GM15510 (cell line): ENCODE measurements at regions not wholly inside any gene's neighbourhood (a gene's known extent, or its start where the extent isn't known, plus 50 kb on each side); places are given as distances from the start of the nearest gene placed in this dataset.

Source experiments
- POLR2A ChIP-seq: IDR thresholded peaks from 3 replicates; pipeline ENCODE4 v1.6.1; 2011; ENCODE audit warnings: borderline replicate concordance; ENCODE audit not compliant: insufficient read length; ENCODE audit errors: extremely low read depth

DNA sequence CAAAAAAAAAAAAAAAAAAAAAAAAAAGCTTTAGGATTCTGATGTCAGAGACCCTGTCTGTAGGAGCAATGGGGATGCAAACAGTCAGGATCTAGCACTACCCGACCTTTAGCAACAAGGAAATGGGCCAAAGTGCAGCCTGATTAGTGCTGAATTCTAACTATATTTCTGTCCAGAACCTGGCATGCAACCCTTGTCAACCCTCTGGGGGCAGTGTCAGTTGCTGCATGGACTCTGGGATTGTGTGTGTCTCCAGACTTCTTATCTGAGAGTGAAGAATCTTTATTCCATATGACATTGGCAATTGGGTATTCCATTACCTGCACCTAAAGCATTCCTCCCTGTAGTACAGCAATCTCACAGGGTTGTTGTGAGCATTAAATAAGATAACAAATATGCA is 120.3 kb upstream of the CRHR1 start:
- no peak for TF ChIP-seq POLR2A

DNA sequence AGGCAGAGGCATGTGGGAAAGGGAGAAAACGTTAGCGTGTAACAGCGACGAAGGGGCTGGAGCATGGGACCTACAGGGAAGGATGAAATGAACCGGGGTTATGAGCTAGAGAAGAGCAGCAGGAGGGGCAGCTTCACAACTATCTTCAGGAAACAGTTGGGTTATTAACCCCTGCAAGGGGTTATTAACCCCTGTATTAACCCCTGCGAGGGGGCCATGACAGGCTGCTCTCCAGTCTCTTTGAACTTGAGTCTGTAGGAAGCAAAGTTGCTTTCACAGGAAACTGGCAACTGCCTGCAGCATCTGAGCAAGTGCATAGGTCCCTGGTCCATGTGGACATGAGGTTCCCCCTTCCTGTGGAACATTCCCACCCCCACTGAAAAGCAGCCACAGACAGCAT is 119.2 kb upstream of the CRHR1 start:
- no peak for TF ChIP-seq POLR2A

DNA sequence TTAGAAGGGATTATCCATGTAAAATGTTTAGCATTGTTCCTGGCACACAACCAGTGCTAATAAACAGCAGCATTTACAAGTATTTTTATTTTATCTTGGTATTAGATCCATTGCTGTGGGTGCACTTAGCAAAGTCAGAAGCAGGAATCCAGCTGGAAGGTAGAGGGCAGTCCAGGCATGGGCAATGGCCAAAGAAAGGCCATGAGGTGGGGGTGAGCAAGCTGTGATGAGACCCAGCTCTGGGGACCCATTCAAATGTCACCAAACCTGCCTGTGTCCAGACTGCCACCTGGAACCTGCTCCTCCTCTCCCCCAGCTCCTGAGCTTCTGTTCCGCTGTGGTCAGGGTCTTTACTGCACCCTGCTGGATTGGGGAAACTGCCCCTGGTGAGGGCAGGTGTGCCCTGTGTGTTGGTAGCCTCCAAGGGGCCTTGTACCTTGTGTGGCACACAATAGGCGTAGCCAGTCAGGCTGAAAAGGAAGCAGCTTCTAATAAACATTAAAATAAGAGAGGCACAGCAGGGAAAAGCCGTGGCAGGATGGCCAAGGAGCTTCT is 118.0 kb upstream of the CRHR1 start:
- TF ChIP-seq POLR2A: no peak

DNA sequence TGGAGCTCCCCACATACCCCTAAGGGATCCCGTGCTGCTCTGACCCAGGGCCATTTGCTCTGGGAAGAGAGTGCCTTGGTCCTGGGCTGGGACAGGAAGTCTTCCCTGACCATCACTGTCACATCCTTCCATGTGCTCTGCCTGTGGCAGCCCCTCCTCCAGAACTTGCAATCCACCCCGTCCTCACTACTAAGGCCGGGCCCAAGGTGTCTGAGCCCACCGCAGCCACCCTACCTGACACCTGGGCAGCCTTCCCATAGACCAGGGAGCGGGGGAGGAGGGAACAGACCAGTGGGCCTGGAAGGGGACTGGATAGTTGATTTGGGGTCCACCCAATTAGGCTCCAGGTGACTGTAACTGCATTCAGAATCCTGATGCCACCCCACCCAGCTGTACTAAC is 117.5 kb upstream of the CRHR1 start:
- TF ChIP-seq POLR2A: no peak

DNA sequence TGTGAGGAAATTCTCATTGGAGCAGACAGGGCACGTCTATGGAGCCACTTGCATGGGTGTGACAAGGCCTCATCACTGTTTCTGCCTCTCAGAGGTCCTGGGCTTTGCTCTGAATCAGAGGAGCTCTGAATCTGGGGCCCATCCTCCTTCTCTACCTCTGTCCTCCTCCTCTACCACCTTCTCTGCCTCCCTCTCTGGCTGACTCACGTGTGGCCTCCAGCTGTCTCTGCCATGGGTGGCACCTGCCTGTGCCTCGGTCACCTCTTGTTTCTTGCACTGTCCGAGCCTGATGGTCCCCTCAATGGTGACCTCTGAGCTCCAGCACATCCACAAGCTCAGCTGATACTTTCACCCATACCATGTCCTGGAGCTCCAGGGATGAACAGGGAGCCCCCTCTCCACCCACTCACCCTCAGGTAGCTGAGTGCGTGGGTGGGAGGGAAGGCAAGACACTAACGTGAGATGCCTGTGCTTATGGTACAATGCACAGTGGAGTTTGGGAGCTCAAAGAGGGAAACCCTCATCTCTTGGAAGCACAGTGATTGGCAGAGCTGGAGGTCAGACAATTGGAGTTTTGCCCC is 116.4 kb upstream of the CRHR1 start:
- TF ChIP-seq POLR2A: no peak

DNA sequence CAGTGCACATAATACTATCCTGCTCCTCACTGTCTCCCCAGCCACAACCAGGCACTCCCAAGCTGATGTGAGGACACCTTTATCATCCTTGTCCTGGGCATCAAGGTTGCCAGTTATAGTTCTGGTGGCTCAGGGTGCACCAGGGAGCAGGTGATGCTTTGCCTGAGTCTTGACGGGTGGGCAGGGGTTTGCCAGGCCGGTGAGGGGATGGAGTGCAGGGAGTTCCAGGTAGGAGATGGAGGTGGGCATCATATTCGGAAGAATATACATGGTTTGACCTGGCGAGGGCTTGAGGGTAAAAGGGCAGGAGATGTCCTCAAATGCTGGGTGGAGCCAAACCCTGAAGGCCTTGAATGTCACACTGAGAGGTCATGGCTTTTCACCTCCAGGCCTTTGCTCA is 115.8 kb upstream of the CRHR1 start:
- TF ChIP-seq POLR2A: no peak

DNA sequence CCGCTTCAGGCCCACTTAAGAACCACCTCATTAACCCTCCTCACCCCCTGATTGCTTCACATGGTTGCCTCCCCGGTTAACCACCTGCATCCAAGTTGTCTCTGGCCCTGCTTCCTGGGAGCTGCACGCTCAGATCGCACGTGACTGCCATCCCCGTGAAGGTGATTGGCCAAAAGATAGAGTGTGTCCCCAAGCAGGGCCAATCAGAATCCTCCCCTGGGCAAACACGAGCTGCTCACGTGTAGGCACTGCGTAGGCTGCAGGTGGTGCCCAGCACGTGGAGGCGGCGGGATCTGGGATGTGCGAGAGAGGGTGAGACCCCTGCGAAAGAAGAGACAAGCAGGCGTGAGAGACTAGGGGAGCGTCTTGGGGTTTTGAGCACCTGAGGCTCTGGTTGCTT is 111.8 kb upstream of the CRHR1 start:
- no peak for TF ChIP-seq POLR2A

DNA sequence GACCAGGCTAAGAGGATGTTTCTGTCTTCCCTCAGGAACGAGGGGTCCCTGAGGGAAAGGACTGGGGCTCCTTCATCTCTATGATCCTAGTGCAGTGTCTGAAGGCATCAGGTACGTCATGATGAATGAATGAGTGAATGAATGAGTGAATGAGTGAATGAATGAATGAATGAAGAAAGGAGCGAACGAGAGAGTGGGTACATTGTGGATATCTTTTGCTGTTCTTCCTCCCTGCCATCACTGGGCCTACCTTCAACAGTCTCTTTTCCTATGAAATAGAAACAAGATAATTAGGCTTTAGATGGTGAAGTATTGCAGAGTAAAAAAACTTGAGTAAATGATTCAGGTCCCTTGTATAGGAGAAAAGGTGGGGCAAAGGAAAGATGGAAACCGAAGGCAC is 111.3 kb upstream of the CRHR1 start:
- no peak for TF ChIP-seq POLR2A

DNA sequence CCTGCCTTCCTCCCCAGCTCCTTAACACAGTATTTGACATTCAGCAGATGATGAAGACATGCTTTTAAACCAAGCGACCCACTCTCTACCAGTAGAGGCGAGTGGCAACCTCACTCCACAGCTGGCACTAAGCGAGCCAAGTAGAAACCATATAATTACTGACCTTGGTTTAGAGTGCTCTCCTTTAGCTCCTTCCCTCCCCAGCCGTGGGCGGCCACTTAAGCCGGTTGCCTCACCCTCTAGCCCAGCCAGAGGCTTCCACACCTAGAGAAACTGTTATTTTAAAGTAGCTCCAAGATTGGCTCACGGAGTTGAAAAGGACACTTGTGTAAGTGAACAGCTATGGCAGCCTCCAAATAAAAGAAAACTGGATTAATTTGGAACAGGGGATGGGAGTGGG is 109.1 kb upstream of the CRHR1 start:
- no peak for TF ChIP-seq POLR2A

DNA sequence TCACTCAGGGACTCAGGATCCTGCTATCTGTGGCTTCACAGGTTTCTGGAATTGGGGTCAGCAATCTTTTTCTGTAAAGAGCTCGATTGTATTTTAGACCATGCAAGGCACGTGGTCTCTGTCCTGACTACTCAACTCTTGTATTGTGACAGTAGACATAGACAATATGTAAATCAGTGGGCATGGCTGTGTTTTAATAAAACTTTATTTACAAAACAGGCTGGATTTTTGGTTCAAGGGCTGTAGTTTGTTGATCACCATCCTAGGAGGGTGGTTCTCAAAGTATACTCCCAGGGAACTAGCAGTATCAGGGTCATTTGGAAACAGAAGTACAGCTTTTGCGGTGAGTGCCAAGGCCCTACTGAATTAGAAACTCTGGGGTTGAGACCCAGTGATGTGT is 108.2 kb upstream of the CRHR1 start:
- no peak for TF ChIP-seq POLR2A

DNA sequence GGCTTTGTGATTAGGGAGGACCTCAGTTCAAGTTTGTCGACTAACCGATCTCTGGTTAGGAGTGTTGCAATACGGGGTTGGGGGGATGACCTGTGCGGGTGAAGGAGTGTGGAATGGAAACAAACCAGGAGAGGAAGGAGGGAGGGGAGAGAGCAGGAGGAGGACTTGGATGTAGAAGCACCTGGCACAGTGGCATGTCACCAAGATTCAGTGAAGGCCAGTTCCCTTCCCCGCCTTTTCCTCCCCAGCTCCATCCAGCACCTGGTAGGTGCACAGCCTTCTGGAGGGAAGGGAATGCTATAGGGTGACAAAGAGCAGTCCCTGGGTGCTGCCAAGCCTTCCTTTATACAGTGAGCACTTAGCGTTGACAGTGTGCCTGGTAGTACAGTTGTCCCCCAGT is 107.4 kb upstream of the CRHR1 start:
- no peak for TF ChIP-seq POLR2A

DNA sequence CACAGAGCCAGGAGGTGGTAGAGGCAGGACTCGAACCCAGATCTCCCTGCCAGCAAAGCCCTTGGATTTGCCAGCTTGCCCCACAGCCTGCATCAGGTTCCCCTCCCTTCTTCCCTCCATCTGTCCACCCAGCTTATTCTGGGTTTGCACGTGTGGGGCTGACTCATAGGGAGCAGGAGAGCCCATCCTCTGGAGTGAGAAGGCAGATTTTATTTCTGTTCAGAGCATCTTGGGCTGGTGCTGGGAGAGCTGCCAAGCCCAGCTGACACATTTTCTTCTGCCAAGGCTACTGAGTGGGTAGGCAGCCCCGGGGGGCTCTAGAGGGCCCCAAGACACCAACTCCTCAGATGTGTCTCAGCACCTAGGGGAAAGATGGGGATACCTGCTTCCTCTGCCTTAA is 106.3 kb upstream of the CRHR1 start:
- no peak for TF ChIP-seq POLR2A

DNA sequence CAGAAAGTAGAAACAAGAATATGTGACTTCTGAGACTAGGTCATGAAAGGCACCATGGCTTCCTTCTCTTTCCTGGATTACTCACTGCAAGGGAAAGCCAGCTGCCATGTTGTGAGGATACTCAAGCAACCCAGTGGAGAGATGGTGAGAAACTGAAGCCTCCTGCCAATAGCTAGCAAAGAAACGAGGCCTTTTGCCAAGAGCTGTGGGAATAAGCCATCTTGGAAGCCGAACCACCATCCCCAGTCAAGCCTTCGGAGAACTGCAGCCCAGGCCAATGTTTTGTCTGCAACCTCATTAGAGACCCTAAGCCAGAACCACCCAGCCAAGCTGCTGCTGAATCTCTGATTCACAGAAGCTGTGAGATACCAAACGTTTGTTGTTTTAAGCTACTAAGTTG is 104.7 kb upstream of the CRHR1 start:
- TF ChIP-seq POLR2A: no peak

DNA sequence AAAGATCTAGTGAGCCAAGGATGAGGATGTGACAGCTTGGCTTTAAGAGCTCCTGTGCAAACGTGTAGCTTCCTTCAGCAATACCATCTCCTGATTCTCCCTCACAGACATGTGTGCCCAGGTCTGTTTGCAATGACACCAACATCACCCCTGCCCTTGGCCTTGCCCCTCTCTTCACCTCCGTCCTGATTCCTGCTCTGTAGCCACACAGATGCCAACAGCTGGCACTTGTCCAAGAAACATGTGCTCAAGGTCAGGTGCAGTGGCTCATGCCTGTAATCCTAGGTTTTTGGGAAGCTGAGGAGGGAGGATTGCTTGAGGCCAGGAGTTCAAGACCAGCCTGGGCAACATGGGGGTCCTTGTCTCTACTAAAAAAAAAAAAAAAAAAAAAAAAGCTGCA is 103.8 kb upstream of the CRHR1 start:
- TF ChIP-seq POLR2A: no peak

DNA sequence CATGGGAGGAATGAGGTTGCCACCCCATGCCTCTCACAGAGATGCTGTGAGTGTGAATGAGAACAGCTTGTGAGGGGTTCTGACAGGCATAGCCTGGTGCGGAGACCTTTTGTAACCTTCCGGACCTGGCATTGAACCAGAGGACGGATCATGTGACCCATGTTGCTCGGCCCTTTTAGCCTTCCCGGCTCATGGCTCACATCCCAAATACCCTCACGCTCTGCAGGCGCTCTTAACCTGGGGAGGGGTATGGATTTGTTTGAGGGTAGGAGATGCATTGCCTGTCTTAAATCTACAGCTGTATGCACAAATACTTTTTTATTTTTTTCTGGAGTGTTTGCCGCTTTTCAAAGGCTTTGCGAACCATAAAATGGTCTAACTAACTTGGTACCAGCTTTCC is 102.4 kb upstream of the CRHR1 start:
- TF ChIP-seq POLR2A: no peak

DNA sequence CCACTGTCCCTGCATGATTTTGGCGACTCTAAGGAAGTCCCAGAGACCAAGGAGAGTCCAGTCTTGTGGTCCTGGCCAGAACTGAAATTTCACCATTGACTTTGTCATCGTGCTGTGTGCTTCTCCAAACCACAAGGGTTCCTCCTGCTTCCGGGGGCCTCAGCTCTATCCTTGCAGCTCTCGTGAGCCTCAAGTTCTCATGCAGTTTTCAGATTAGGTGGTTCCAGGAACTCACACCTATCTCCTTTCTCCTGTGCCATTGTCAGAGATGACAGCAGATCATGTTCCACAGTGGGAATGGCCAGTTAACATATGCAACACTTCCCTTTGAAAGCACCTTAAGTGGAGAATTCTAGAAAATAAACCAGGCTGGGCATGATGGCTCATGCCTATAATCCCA is 97.9 kb upstream of the CRHR1 start:
- TF ChIP-seq POLR2A: no peak

DNA sequence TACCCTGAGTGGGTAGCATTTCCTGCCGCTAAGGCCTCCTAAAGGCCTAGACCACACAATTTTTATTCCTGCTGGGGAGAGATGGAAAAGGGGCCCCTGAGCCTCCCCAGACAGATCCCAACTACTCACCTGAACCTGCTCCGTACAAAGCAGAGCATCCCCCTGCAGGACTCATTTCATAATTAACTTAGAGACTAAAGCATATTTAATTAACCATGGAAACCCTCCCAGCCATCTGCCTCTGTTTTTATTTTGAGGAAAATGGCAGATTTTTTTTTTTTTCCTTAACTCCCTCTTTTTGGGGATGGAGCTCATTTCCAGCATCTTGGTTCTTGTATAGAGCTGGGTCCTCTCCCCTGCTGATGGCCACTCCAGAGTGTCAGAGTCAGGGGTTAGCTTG is 96.5 kb upstream of the CRHR1 start:
- TF ChIP-seq POLR2A: no peak
